NCI-H2081 (cell line): ENCODE measurements at regions not wholly inside any gene's neighbourhood (a gene's known extent, or its start where the extent isn't known, plus 50 kb on each side); places are given as distances from the start of the nearest gene placed in this dataset.
"Not testable (repeated sequence)": the region's sequence is repeated elsewhere in the genome, so short reads cannot be mapped to it uniquely, and the experiment has no call there.

Experiments
- DNase-seq, 2 experiments: peaks; one replicate each; lab custom pipeline; 2025; lab: John Stamatoyannopoulos, UW

- no peak for DNase-seq
Measured at GRCh38 chr2:241983571-241984270, 114.2 kb downstream of the RTP5 start.

DNA sequence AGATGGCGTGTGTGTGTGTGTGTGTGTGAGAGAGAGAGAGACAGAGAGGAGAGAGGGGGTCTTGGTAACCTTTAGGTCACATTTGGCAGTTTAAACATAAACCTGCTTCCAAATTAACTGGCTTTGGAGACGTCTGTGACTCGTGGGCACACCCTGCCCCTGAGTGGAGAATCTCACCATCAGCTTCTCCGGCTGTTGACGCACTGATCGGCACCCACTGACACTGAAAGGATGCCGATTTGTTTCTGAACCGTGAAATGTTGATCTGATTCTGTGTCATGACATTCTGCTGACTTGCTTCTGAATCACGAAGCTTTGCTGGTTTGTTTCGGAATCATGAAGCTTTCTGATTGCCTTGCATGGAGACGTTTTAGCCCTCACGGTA lies 114.7 kb downstream of the RTP5 start:
- no peak for DNase-seq

DNA sequence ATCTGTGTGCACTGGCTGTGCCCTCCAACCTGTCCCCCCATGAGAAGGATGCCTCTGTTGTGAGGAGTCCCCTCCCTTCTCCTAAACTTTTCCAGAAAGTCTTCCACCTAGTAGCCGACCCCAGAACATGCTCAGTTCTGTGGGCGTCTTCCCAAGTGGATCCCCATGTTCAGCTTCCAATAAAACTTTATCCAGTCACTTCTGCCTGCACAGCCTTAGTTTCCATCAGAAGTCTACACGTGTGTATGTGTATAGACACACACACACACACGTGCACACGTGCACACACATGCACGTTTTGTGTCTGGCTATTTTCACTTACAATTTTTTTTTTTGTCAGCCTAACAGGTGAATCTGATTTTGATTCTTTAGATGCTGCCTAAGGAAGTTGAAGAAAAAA lies 115.1 kb downstream of the RTP5 start:
- DNase-seq: no peak

- not testable (repeated sequence) for DNase-seq
Measured at GRCh38 chr2:241985161-241985985, 115.8 kb downstream of the RTP5 start.

DNA sequence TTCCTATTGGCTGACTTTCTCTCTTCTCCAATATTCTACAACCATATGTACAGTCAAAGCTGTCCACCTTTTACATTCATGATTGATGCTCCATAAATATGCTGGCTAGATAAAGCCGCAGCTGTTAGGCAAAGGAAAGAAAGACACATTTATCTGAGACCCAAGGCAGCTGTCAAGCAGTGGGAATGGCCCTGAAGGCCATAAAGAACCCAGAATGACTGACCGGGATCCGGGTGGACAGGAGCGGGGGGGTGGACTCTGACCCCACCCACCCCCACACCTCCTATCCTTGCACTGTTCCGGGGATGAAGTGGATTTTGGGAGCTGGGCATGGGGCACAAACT lies 116.4 kb downstream of the RTP5 start:
- no peak for DNase-seq

DNA sequence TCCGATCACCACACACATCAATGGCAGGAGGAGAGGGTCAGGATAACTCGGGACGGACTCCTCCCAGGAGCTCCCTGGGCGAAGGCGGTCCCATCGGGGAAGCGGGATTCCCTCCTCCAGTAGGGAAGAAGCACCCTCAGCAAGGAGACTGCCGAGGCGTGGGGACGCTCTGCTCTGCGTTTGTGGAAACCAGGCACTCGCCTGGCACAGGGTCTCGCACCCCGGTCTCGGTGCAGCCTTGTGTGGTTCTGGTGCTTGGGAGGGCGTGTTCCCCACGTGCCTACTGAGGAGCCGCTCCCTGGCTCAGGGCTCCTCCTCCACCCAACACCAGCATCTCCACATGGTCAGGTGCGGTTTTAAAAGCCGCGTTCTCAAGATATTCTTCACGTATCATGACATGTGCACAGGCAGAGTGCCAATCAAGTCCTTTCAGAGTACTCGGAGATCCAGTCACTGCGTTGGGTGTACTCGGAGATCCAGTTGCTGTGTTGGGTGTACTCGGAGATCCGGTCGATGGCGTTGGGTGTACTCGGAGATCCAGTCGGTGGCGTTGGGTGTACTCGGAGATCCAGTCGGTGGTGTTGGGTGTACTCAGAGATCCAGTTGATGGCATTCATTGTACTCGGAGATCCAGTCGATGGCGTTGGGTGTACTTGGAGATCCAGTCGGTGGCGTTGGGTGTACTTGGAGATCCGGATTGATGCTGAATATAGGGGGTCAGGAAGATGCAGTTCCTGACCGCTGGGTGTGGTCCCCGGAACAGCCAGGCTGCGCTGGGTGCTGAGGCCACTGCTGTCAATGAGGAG lies 117.5 kb downstream of the RTP5 start:
- no peak for DNase-seq

DNA sequence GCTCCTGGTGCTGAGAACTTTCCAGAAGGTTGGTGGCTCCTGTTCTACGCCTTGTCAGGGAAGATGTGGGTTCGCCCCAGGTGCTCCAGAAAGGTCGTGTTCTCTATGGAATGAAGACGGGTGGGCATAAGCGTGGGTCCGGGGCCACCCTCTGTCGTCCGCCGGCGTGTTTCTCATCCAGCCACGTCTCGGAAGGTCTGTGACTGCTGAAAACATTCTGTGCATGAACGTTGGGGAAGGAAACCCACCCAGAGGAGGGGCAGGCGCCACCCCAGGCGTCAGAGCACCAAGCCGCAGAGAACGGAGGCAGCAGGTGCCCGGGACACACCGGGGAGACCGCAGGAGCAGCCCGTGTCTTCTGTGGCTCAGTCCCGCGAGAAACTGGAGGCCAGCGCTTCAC lies 118.2 kb downstream of the RTP5 start:
- no peak for DNase-seq

DNA sequence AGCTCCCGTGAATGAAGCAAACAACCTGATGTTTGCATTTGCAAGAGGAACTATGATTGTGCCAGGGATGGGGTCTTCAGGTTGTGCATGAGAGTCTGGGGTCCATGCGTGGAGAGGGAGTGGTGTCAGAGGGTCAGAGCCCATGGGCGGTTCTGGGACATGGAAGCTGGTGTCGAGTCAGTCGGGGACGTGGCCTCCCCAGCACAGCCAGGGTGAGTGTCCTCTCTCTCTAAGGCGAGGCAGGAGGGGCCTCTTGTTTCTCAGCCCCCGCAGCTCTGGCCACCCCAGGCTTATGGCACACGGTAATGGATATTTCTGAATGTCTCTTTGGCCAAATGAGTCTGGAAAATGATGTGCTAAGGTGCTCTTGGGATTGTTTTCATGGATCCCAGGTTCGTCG lies 118.6 kb downstream of the RTP5 start:
- no peak for DNase-seq

- no peak for DNase-seq
Measured at GRCh38 chr2:241989074-241989473, 119.5 kb downstream of the RTP5 start.

DNA sequence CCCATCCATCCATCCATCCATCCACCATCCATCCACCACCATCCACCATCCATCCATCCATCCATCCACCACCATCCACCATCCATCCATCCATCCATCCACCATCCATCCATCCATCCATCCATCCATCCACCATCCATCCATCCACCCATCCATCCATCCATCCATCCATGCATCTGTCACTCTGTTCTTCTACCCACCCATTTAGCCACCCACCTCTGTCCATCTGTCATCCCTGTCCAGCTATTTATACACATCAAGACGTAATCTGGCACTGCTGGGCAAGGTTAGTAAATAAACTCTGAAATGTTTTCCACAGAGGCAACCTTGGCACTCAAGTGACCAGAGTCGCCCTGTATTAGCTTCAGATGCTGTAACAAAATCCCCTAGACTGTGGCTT lies 120.9 kb downstream of the RTP5 start:
- DNase-seq: no peak

GRCh38 chr2:241991299-241991698 lies 121.8 kb downstream of the RTP5 start:
- DNase-seq: no peak

DNA sequence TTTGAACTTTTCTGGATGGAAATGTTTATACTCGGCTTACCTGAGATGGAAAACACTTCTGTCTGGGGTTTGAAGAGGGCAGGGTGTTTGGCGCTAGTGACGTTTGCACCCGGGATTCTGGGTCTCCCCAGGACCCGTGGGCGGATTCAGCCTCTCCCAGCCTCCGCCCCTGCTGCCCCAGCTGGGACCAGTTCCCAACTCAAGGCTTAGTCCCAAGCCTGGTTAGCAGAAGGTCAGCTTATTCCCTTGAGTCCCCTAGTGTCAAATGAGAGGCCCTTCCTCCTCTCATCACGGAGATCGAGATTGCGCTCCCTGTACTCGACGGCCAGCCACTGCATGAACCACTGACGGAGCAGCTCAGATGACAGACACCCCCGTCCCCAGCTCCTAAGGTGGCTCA lies 123.2 kb downstream of the RTP5 start:
- no peak for DNase-seq

DNA sequence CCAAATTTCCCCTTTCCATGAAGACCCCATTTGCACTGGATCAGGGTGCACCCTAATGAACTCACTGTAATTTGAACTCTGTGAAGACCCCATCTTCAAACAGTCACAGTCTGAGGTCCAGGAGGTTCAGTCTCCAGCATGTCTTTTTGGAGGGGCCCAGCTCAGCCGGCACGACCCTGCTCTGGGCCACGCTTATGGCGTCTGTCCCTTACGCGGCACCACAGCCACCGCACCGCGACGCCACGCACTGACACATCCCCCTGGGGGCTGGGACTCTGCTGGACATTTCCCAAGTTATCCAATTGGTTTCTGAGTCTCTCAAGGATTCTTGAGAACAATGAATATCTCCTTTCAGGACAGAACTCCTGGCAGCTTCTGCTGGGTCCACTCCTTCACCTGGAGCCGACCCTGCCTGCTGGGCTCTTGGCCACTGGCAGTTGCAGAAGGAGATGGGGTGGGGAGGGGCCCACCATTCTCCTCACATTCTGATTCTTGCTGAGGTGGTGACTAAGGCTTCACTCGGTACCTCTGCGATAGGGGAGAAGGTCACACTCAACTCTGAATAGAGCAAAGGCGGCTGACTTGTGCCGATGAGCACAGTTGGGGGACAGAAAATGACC lies 124.0 kb downstream of the RTP5 start:
- no peak for DNase-seq

DNA sequence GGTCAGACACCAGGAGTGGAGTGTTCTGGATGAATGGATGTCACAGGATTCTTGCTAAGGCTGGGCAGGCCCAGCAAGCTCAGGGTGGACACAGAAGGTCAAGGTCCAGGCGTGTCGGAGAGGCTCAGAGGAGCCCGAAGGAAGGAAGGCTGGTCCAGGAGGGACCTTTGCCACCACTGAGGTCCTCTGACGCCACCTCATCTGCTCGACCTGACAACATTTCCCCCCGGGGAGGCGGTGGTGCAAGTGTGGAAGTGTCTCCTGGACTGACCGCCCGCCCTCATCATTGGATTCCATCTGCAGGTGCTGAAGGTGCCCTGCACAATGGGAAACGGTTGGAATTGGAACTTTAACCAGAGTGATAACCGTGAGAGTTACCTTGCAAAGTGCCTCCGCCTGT lies 124.6 kb downstream of the RTP5 start:
- DNase-seq: no peak

DNA sequence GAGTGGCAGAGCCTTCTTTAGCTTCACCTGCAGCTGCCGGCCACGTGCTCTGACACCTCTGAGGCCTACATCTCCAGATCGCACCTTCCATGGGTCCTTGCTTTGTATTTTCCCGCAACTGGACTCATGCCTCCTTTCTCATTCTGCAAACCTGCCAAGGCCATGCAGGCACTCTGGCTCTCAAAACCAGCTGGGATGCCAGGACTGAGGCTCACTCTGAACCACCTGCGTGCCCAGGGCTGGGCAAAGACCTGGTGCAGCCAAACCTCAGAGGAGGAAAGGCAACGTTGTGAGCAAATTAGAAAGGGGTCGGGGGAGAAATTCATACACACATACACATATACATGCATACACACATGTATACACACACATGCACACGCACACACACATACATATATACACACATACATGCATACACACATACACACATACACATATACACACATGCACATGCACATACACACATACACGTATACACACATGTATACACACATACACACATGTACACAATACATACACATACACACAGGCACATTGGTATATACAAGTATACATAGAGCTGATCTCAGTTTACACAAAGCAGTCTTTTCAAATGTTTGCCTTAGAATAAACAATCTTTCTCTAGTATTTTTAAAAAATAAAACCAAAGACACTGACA lies 125.2 kb downstream of the RTP5 start:
- DNase-seq: no peak

DNA sequence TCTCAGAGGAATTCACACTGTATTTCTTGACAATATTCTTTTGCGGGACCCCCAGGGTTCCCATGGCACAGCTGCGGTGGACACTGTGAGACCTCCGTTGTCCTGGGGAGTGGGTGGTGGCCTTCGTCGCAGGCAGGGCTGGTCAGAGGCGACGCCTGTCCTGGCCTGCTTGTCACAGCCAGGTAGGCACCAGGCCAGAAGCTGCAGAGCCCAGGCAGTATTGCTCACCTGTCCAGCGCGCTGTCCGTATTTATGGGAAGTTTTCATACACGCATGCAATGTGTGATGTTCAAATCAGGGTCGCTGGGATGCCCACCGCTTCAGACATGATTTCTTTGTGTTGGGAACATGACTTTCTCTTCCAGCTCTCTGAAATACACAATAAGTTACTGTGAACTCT lies 126.6 kb downstream of the RTP5 start:
- no peak for DNase-seq

DNA sequence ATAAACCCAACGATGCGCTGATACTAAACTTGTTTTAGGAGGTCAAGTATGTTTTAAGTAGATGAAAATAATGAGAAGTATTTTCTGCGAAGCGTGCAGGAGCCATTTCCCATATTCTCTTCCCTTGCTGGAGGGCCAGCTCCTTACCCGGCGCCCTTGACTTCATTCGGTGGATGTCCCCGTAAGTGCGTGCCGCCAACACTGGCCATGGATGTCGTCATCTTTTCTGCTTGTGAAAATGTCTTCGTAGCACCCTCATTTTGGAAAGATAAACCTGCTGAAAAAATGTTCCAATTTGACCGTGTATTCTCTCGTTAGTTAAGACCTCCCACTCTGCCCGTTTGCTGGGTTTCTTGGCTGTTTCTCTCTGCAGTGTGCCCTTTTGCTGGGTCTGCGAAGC lies 127.5 kb downstream of the RTP5 start:
- no peak for DNase-seq

DNA sequence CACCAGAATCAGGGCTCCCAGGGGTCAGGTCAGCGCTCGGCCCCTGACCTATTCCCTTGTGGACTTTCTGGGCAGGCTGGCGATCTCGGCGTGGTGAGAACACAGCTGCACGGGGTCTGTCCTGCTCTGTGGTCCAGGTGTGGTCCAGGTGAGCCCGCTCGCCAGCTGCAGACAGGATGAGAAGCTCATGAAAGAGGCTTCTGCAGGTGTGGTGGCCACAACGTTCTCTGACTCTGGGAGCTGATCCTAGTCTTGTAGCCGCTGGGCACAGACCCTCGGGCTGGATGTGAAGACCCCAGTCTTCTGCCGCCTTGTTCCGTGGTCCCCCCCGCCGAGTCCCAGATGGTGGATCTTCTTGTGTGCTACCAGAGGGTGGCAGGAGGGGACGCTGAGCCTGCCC lies 129.7 kb downstream of the RTP5 start:
- DNase-seq: no peak

DNA sequence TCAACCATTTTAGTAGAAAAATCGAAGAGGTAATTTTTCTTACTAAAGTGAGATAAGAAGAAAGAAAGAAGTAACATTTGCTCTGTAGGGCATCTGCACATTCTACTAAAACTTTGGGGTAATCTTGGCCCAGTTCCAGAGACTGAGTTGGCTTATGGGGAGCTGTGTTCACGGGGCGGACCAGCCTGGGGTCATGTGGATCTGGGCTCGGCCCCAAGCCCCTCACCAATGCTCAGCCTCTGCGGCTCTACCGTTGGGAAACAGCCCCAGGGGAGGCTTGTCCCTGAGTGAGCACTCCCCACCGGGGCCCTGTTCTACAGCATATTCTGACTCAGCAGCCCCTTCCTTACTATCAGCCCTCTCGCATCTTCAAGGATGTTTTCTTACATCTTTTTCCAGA lies 132.3 kb downstream of the RTP5 start:
- DNase-seq: no peak

GRCh38 chr2:242002944-242003343 lies 133.4 kb downstream of the RTP5 start:
- no peak for DNase-seq

- DNase-seq: no peak
Measured at GRCh38 chr2:242004223-242004901, 134.8 kb downstream of the RTP5 start.

DNA sequence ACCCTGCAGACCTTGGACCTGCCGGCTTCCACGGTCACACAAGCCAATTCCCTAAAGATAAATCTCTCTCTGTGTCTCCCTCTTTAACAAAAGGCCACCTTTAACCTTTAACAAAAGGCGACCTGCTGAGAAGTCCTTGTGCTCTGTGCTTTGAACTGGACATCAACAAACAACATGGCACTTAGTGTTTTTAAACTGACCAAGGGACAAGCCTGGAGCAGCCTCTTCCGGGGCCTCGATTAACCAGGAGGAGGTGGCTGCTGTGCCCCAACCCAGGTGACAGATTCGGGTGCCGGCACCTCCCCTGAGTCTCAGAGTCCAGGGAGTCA lies 135.3 kb downstream of the RTP5 start:
- DNase-seq: no peak
